ENCODE measurements at regions not wholly inside any gene's neighbourhood (a gene's known extent, or its start where the extent isn't known, plus 50 kb on each side); places are given as distances from the start of the nearest gene placed in this dataset.

- no peak for TF ChIP-seq CTCF (IDR thresholded peaks at IDR 0.05; ENCODE audit: insufficient read depth, low read depth, low read length)
- TF ChIP-seq EZH2 (IDR thresholded peaks at IDR 0.05; ENCODE audit: insufficient read depth, low read length), result no peak
Observed at GRCh38 chr6:47130086-47130485, 88.0 kb upstream of the ADGRF1 start.

All from astrocyte (in vitro differentiated cells and primary cell).